ENCODE measurements at regions not wholly inside any gene's neighbourhood (a gene's known extent, or its start where the extent isn't known, plus 50 kb on each side); places are given as distances from the start of the nearest gene placed in this dataset.

GRCh38 chr2:51093016-51093415, 61.1 kb upstream of the NRXN1 start:
- TF ChIP-seq CTCF (conservative IDR thresholded peaks at IDR 0.05; ENCODE audit: control insufficient read depth, insufficient read depth, low read depth, low read length): no peak
- no peak for DNase-seq (ENCODE audit: low read depth)
- no peak overlapping the region for H3K4me3 ChIP-seq (ENCODE audit: control insufficient read depth, low read depth, low read length)

DNA sequence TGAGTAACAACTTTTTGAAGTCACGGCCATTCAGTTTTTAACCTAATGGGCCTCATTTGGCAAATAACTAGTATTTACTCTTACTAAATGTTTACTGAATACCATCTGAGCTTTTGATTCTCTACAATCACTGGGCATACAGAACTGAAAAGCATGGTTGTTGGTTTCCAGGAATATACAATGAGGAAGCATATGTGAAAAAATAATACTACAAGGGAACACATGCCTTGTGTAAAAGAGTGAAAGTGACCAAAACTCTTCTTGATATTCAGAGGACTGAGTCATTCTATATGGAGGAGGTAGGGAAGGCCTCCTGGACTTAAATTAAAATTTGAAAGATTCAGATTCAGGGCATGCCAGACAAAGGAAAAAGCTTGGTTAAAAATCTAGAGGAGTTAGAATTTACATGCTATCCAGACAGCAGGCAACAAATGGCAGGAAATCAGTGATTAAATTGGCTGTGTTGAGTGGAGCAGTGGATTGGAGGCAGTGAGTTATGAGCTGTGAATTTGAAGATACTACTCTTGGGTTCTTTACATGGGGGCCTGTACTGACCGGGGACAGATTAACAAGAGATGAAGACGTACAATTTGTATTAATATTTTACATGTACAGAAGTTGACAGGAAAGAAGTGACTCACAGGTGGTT, 53.6 kb upstream of the NRXN1 start:
- no peak for TF ChIP-seq CTCF (conservative IDR thresholded peaks at IDR 0.05; ENCODE audit: control insufficient read depth, insufficient read depth, low read depth, low read length)

GRCh38 chr2:51084750-51085149, 52.8 kb upstream of the NRXN1 start:
- TF ChIP-seq CTCF (conservative IDR thresholded peaks at IDR 0.05; ENCODE audit: control insufficient read depth, insufficient read depth, low read depth, low read length): no peak

More for the DNA sequence above, 53.6 kb upstream of the NRXN1 start:
- no peak for DNase-seq (ENCODE audit: low read depth)
- H3K4me3 ChIP-seq (ENCODE audit: control insufficient read depth, low read depth, low read length): no peak overlapping the region

More at GRCh38 chr2:51084750-51085149, 52.8 kb upstream of the NRXN1 start:
- no peak for DNase-seq (ENCODE audit: low read depth)
- H3K4me3 ChIP-seq (ENCODE audit: control insufficient read depth, low read depth, low read length): no peak overlapping the region
